Right lobe of liver (tissue), 6 donors: ENCODE measurements at regions not wholly inside any gene's neighbourhood (a gene's known extent, or its start where the extent isn't known, plus 50 kb on each side); places are given as distances from the start of the nearest gene placed in this dataset.

Experiments used
- ATAC-seq, 4 donors: fragments of 200-7000 bp; cut with Tn5 transposase; one replicate each; pipeline ENCODE4 v1.9.1; 2020; ENCODE audit warnings: mild to moderate bottlenecking in 4 of 4, moderate library complexity in 4 of 4
- DNase-seq, 3 donors: peaks; one replicate each; pipeline ENCODE4 v3.0.0-alpha.2; 2020
- H3K27ac ChIP-seq, 3 donors: fragments of 200-600 bp; one replicate each; pipeline ENCODE4 v1.8.0; 2022
- H3K27me3 ChIP-seq, 2 donors: fragments of 200-600 bp; one replicate each; pipeline ENCODE4 v1.8.0; 2022
- H3K36me3 ChIP-seq, 4 donors: fragments of 200-600 bp; sonication (generic) in 1 of 4; one replicate each; pipeline versions ENCODE4 v1.5.1 to v1.8.0; 2017 to 2022; ENCODE audit warnings: control low read depth in 1 of 4
- H3K4me1 ChIP-seq, 4 donors: fragments of 200-600 bp; sonication (generic) in 1 of 4; one replicate each; pipeline versions ENCODE4 v1.5.1 to v1.8.0; 2017 to 2022; ENCODE audit warnings: control low read depth in 1 of 4
- H3K4me3 ChIP-seq, 3 donors: fragments of 200-600 bp; one replicate each; pipeline ENCODE4 v1.8.0; 2022
- H3K9me3 ChIP-seq, 4 donors: fragments of 200-600 bp; sonication (generic) in 1 of 4; one replicate each; pipeline versions ENCODE4 v1.5.1 to v1.8.0; 2017 to 2022; ENCODE audit warnings: control low read depth in 1 of 4
- POLR2A ChIP-seq: fragments of 450-650 bp; IDR thresholded peaks from one replicate; pipeline ENCODE4 v1.6.1; 2017; ENCODE audit warnings: antibody characterized with exemption, mild to moderate bottlenecking
- WGBS: methylation state at CpG from one replicate; pipeline ENCODE4 v1.1.6; 2018; ENCODE audit warnings: low coverage, low lambda C conversion rate; ENCODE audit not compliant: insufficient coverage; ENCODE audit errors: missing lambda C conversion rate; 5-methylcytosine and 5-hydroxymethylcytosine counted together
- intact Hi-C, 2 donors: fragments of 100-400 bp; cut with DNase I; formaldehyde crosslinking; loops; one replicate each; pipeline versions ENCODE4 v1.11.2 to v1.14.1; 2022
- TF ChIP-seq, protein P1 (sequence below), 4 donors: fragments of 200-600 bp in 3 of 4; fragments of 450-650 bp in 1 of 4; IDR thresholded peaks; one replicate each; pipeline versions ENCODE4 v1.5.1 to v1.8.0; 2016 to 2022; ENCODE audit warnings: antibody characterized with exemption in 4 of 4, mild to moderate bottlenecking in 2 of 4
- donor health status: DM: no; HTN: yes; CAD: no.
- donor health status: DM: no; HTN: no; CAD: no.
- donor health status: DM: no; HTN: no; CAD: no.
- donor health status: DM: no; HTN: yes; CAD: no.
- donor health status: DM: no; HTN: yes; CAD: no.

- ATAC-seq (no peak), DNase-seq (no peak)
- no peaks in the 10 kb centered on the region for H3K9me3 ChIP-seq
- H3K27ac ChIP-seq, result no peak overlapping the region
- H3K36me3 ChIP-seq, result no peaks in the 10 kb centered on the region
- intact Hi-C loops, result no loop called here
- TF ChIP-seq POLR2A, result no peak
- TF ChIP-seq, protein P1, sequence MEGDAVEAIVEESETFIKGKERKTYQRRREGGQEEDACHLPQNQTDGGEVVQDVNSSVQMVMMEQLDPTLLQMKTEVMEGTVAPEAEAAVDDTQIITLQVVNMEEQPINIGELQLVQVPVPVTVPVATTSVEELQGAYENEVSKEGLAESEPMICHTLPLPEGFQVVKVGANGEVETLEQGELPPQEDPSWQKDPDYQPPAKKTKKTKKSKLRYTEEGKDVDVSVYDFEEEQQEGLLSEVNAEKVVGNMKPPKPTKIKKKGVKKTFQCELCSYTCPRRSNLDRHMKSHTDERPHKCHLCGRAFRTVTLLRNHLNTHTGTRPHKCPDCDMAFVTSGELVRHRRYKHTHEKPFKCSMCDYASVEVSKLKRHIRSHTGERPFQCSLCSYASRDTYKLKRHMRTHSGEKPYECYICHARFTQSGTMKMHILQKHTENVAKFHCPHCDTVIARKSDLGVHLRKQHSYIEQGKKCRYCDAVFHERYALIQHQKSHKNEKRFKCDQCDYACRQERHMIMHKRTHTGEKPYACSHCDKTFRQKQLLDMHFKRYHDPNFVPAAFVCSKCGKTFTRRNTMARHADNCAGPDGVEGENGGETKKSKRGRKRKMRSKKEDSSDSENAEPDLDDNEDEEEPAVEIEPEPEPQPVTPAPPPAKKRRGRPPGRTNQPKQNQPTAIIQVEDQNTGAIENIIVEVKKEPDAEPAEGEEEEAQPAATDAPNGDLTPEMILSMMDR (IDR thresholded peaks at IDR 0.05), result no peak
- H3K4me1 ChIP-seq, result no peaks in the 10 kb centered on the region
- H3K27me3 ChIP-seq, result no peaks in the 10 kb centered on the region
- H3K4me3 ChIP-seq, result no peak overlapping the region
- 47% methylated on average over 4 of the region's 4 CpGs for WGBS
These were observed 264.6 kb downstream of the HHIPL2 start for GRCh38 chr1:222283147-222283768.

DNA sequence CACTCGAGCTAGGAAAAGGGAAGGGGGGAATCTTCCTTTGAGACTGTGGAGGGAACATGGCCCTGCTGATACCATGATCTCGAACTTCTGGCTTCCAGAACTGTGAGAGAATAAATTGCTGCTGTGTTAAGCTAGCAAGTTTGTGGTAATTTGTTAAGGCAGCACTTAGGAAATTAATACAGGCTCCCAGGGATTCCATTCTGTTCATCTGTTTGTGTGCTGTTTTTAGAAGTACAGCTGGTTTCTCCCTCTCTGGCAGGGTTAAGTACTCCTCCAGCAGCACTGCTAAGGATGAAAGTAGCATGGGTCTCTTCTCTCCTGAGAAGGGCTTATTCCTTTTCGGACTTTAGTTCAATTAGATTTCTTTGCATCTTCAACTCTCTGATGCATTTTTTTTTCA is 268.3 kb downstream of the HHIPL2 start:
- TF ChIP-seq, protein P1 (IDR thresholded peaks at IDR 0.05), result no peak
- TF ChIP-seq POLR2A, result no peak
- Histone ChIP-seq H3K36me3 (no peaks in the 10 kb centered on the region), H3K27me3 (no peaks in the 10 kb centered on the region), H3K9me3 (no peaks in the 10 kb centered on the region), H3K27ac (no peak overlapping the region), H3K4me1 (no peaks in the 10 kb centered on the region), H3K4me3 (no peak overlapping the region)
- ATAC-seq, result no peak
- intact Hi-C loops, result no loop called here
- WGBS, result 21% methylated on average over 2 of the region's 3 CpGs
- DNase-seq, result no peak

DNA sequence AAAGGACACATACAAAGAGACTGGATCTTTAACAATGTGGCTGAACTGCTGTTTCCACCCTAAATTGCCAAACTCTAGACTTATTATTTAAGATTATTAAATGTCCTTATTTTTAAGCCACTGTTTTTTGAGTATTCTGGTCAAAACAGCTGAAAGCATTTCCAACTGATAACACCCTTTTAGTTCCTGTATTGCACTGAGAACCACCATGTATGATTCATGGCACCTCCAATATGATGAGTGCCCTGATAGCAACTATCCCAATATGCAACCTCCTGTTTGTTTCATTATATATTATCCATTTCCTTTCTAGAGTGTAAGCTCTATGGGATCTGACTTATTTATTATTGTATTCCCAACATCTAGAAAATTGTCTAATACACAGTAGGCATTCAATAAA is 269.4 kb downstream of the HHIPL2 start:
- no peak for DNase-seq
- ATAC-seq, result no peak
- Histone ChIP-seq H3K4me3 (no peak overlapping the region), H3K27me3 (no peaks in the 10 kb centered on the region), H3K9me3 (no peaks in the 10 kb centered on the region), H3K36me3 (no peaks in the 10 kb centered on the region), H3K4me1 (no peaks in the 10 kb centered on the region), H3K27ac (no peak overlapping the region)
- TF ChIP-seq, protein P1 (IDR thresholded peaks at IDR 0.05), result no peak
- no peak for TF ChIP-seq POLR2A
- intact Hi-C loops, result no loop called here

GRCh38 chr1:222275729-222276465 is 272.0 kb downstream of the HHIPL2 start:
- Histone ChIP-seq H3K27ac (no peak overlapping the region), H3K27me3 (no peaks in the 10 kb centered on the region), H3K36me3 (no peaks in the 10 kb centered on the region), H3K4me3 (no peak overlapping the region), H3K9me3 (no peaks in the 10 kb centered on the region), H3K4me1 (no peaks in the 10 kb centered on the region)
- no peak for ATAC-seq
- 72% methylated on average over 6 of the region's 6 CpGs for WGBS
- intact Hi-C loops, result no loop called here
- TF ChIP-seq, protein P1 (IDR thresholded peaks at IDR 0.05), result no peak
- no peak for TF ChIP-seq POLR2A
- DNase-seq, result no peak
